Vagina (tissue), 2 donors: ENCODE measurements at regions not wholly inside any gene's neighbourhood (a gene's known extent, or its start where the extent isn't known, plus 50 kb on each side); places are given as distances from the start of the nearest gene placed in this dataset.
"Not testable (repeated sequence)": the region's sequence is repeated elsewhere in the genome, so short reads cannot be mapped to it uniquely, and the experiment has no call there.

Source experiments
- POLR2A ChIP-seq, 2 donors: fragments of 450-650 bp; IDR thresholded peaks; one replicate each; pipeline ENCODE4 v1.6.1; 2017; ENCODE audit warnings: antibody characterized with exemption in 2 of 2, mild to moderate bottlenecking in 2 of 2, moderate library complexity in 2 of 2
- POLR2AphosphoS5 ChIP-seq, 2 donors: sonication (generic); formaldehyde crosslinking; IDR thresholded peaks; one replicate each; pipeline ENCODE4 v1.9.0; 2017; ENCODE audit warnings: antibody characterized with exemption in 2 of 2, mild to moderate bottlenecking in 2 of 2, low read depth in 1 of 2; ENCODE audit not compliant: insufficient read depth in 1 of 2
- TF ChIP-seq, protein P1 (sequence below), 3 experiments: fragments of 450-650 bp in 2 of 3; fragments of 200-600 bp in 1 of 3; sonication (generic) in 1 of 3; IDR thresholded peaks; one replicate each; pipeline ENCODE4 v1.5.1; 2017 to 2019; ENCODE audit warnings: antibody characterized with exemption in 3 of 3, mild to moderate bottlenecking in 2 of 3, moderate library complexity in 2 of 3

DNA sequence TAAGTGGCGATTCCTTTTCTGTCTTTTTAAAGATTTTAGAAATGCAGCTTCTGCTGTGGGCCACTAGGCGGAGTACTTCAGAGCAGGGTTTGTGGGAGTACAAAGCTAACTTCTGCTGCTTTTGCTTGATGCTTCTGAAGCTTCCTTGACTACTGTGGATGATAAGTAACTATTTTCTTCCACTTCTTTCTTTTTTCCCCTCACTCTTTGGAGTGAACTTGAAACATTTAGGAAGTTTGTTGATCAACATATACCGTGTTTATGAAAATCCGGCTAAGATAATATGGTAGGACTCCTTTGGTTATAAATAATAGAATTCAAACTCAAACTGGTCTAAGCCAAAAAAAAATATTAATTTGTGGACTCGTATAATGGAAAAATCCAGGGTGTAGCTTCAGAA, 1403.6 kb downstream of the FOXD4L5 start:
- TF ChIP-seq, protein P1, sequence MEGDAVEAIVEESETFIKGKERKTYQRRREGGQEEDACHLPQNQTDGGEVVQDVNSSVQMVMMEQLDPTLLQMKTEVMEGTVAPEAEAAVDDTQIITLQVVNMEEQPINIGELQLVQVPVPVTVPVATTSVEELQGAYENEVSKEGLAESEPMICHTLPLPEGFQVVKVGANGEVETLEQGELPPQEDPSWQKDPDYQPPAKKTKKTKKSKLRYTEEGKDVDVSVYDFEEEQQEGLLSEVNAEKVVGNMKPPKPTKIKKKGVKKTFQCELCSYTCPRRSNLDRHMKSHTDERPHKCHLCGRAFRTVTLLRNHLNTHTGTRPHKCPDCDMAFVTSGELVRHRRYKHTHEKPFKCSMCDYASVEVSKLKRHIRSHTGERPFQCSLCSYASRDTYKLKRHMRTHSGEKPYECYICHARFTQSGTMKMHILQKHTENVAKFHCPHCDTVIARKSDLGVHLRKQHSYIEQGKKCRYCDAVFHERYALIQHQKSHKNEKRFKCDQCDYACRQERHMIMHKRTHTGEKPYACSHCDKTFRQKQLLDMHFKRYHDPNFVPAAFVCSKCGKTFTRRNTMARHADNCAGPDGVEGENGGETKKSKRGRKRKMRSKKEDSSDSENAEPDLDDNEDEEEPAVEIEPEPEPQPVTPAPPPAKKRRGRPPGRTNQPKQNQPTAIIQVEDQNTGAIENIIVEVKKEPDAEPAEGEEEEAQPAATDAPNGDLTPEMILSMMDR (IDR thresholded peaks at IDR 0.05): not testable (repeated sequence)
- TF ChIP-seq POLR2AphosphoS5 (IDR thresholded peaks at IDR 0.05; ENCODE audit: insufficient read depth in 1 of 2, low read depth in 1 of 2); POLR2A (IDR thresholded peaks at IDR 0.05): not testable (repeated sequence)
